BE2C (cell line): ENCODE measurements at regions not wholly inside any gene's neighbourhood (a gene's known extent, or its start where the extent isn't known, plus 50 kb on each side); places are given as distances from the start of the nearest gene placed in this dataset.

Experiments used
- DNase-seq: peaks from one replicate; pipeline ENCODE4 v3.0.0-alpha.2; 2020
- H3K27me3 ChIP-seq: fragments of 250-450 bp; sonication (Bioruptor Pico); 2 replicates; pipeline ENCODE4 v1.5.1; 2020; ENCODE audit warnings: mild to moderate bottlenecking
- H3K36me3 ChIP-seq: fragments of 250-450 bp; sonication (Bioruptor Pico); 2 replicates; pipeline ENCODE4 v1.5.1; 2020; ENCODE audit warnings: mild to moderate bottlenecking
- H3K4me1 ChIP-seq: fragments of 250-450 bp; sonication (Bioruptor Pico); 2 replicates; pipeline ENCODE4 v1.5.1; 2020
- H3K4me3 ChIP-seq: 2 replicates; pipeline ENCODE4 v1.5.1; 2011; ENCODE audit warnings: low read depth, low read length
- H3K9me3 ChIP-seq: fragments of 250-450 bp; sonication (Bioruptor Pico); 2 replicates; pipeline ENCODE4 v1.5.1; 2020
- TF ChIP-seq, protein P1 (sequence below): IDR thresholded peaks from 2 replicates; pipeline ENCODE4 v1.5.1; 2012; ENCODE audit warnings: mild to moderate bottlenecking, low read depth, low read length

DNA sequence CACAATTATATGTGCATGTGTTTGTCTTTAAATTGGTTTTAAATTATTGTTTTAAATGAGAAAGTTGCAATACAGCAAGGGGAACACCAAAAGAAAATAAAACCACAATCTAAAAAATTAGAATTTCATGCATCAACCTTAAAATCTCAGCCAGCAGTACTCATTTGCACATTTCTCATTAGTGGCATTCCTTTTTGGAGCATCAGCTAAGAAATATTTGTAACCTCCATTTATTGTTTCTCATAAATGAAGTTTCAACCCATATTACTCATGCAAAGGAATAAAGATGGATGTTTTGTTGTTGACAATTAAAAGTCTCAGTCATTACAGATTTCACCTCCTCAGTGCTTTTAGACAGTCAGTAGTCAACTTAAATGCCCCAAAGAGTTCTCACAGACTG is 160.1 kb downstream of the TBX15 start:
- Histone ChIP-seq H3K27me3 (no peaks in the 10 kb centered on the region), H3K9me3 (no peaks in the 10 kb centered on the region), H3K4me1 (no peaks in the 10 kb centered on the region), H3K36me3 (no peaks in the 10 kb centered on the region), H3K4me3 (no peak overlapping the region)
- no peak for DNase-seq
- TF ChIP-seq, protein P1, sequence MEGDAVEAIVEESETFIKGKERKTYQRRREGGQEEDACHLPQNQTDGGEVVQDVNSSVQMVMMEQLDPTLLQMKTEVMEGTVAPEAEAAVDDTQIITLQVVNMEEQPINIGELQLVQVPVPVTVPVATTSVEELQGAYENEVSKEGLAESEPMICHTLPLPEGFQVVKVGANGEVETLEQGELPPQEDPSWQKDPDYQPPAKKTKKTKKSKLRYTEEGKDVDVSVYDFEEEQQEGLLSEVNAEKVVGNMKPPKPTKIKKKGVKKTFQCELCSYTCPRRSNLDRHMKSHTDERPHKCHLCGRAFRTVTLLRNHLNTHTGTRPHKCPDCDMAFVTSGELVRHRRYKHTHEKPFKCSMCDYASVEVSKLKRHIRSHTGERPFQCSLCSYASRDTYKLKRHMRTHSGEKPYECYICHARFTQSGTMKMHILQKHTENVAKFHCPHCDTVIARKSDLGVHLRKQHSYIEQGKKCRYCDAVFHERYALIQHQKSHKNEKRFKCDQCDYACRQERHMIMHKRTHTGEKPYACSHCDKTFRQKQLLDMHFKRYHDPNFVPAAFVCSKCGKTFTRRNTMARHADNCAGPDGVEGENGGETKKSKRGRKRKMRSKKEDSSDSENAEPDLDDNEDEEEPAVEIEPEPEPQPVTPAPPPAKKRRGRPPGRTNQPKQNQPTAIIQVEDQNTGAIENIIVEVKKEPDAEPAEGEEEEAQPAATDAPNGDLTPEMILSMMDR: no peak

DNA sequence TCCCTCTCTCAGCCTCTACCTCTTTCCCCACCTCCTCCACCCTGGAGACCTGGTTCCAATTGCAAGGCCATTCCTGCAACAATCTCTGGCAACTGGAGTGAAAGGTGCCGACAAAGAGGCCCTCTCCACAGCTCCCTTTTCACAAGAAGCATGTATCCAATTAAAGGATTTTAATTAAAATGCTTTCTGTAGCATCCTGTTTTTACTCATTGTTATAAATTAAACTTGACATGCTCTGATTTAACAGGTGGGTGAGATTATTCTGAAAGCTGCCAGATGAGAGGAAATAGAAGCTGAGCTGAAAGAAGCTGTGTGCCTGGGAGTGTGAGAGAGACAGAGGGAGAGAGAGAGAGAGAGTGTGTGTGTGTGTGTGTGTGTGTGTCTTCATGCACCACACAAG is 160.5 kb downstream of the TBX15 start:
- no peaks in the 10 kb centered on the region for H3K27me3 ChIP-seq
- H3K9me3 ChIP-seq: no peaks in the 10 kb centered on the region
- TF ChIP-seq, protein P1: no peak
- H3K4me1 ChIP-seq: no peaks in the 10 kb centered on the region
- no peaks in the 10 kb centered on the region for H3K36me3 ChIP-seq
- DNase-seq: no peak
- H3K4me3 ChIP-seq: no peak overlapping the region

DNA sequence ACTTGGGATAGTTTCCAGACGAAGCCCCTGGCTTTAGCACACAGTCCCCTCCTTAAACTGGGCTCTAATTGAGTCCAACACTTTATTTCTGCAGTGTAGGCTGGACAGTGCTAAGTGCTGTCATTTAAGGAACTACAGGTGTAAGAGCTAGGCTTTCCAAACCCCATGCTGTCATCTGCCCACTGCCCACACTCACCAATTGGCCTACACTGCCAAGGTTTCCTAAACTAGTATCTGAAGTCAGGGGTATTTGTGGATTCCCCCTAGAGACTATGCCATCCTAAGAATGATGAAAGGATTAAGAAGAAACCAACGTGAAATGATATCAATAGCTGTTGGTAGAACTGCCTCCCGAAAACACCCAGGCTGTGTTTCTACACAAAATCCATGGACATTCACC is 160.9 kb downstream of the TBX15 start:
- TF ChIP-seq, protein P1: no peak
- Histone ChIP-seq H3K4me1 (no peaks in the 10 kb centered on the region), H3K9me3 (no peaks in the 10 kb centered on the region), H3K27me3 (no peaks in the 10 kb centered on the region), H3K36me3 (no peaks in the 10 kb centered on the region), H3K4me3 (no peak overlapping the region)
- no peak for DNase-seq

DNA sequence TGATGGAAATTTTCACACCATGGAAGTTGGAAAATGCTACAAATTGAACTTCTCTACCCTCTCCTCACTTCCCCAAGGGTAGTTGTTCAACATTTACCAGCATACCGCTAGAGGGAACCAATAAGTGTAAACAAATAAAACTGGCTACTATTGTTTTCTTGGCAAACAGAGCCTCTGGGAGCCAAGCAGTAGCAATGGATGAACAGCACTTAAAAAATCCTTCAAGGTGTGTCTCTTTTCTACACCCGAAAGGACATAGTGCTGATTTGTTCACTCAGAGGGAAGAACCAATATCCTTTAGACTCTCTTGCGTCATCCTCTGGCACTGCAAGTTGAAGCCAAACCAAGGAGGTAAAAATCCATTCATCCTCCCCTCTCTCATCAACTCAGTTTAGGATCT is 161.5 kb downstream of the TBX15 start:
- Histone ChIP-seq H3K4me1 (no peaks in the 10 kb centered on the region), H3K9me3 (no peaks in the 10 kb centered on the region), H3K36me3 (no peaks in the 10 kb centered on the region), H3K27me3 (no peaks in the 10 kb centered on the region), H3K4me3 (no peak overlapping the region)
- no peak for DNase-seq
- TF ChIP-seq, protein P1: no peak

DNA sequence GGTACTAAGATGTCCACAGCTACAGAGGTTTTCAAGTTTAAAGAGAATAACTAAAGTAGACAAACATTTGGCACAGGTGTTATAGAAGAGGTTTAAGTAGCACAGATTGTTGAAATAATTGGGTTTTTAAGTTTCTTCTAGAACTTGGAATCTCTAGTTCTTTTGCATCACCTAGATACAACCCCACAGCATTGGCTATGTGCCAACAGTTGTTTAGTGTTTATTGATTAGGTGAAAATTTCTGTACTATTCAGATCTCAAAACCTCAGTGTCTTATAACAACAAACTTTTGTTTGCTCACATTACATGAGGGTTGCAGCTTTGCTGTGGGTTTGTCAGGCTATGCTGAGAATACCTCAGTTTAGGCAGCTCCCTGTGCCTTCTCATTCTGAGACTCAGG is 162.5 kb downstream of the TBX15 start:
- DNase-seq: no peak
- TF ChIP-seq, protein P1: no peak
- Histone ChIP-seq H3K36me3 (no peaks in the 10 kb centered on the region), H3K27me3 (no peaks in the 10 kb centered on the region), H3K4me3 (no peak overlapping the region), H3K4me1 (no peaks in the 10 kb centered on the region), H3K9me3 (no peaks in the 10 kb centered on the region)

DNA sequence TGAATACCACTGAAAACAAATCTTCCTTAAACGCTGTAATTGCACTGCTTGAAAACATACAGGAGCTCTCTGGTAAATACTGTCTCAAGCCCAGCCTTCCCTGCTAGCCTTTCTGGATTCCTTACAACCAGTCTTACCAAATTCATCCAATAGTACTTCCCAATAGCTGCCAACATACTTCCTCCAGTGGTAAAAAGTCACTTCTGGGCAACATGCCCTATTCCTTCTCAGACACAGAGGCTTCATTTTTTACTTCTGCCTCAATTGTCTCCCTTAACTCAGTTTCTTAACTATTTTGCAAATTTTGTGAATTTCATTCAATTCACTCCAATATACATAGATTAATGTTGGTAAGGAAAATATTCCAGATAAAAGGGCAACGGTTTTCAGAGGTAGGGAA is 166.3 kb downstream of the TBX15 start:
- Histone ChIP-seq H3K27me3 (no peaks in the 10 kb centered on the region), H3K36me3 (no peaks in the 10 kb centered on the region), H3K4me3 (no peak overlapping the region), H3K4me1 (no peaks in the 10 kb centered on the region), H3K9me3 (no peaks in the 10 kb centered on the region)
- TF ChIP-seq, protein P1: no peak
- no peak for DNase-seq
